ENCODE measurements at regions not wholly inside any gene's neighbourhood (a gene's known extent, or its start where the extent isn't known, plus 50 kb on each side); places are given as distances from the start of the nearest gene placed in this dataset.

- TF ChIP-seq CTCF (IDR thresholded peaks at IDR 0.05; ENCODE audit: poor library complexity) (no peak), EZH2 (IDR thresholded peaks at IDR 0.05; ENCODE audit: borderline replicate concordance) (no peak)
Measured at GRCh38 chr5:8694545-8694944, 825.6 kb downstream of the MTRR start.
